ENCODE measurements at regions not wholly inside any gene's neighbourhood (a gene's known extent, or its start where the extent isn't known, plus 50 kb on each side); places are given as distances from the start of the nearest gene placed in this dataset.

DNA sequence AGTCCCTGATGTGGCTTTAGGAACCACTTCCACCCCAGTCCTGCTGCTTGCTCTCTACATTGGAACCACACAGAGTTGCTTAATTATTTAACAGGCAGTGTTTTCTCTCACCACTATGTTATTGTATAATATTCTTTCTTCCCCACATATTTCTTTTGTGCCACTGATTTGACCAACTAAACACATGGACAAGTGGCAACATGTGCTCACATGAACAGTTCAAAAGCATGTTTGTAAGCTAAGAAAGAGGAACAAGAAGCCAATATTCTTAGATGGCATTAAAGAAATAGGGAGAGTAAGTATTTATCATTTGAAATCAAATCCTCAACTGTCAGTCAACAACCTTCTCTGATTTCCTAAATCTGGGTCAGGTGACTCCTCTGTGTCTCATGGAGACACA, 409.6 kb downstream of the FBXO15 start:
- Mint-ChIP-seq H3K9me3 (peaks cover 0 to 2% (median 0%) of the 10 kb centered on the region in 7 donors), H3K27ac (no peak overlapping the region), H3K4me1 (no peaks in the 10 kb centered on the region), H3K4me3 (no peak overlapping the region), H3K36me3 (no peaks in the 10 kb centered on the region), H3K27me3 (ENCODE audit: low read depth in 3 of 3) (peaks cover 1 to 3% (median 1%) of the 10 kb centered on the region in 3 donors)
- Histone ChIP-seq H3K4me1 (ENCODE audit: control insufficient read depth in 1 of 2, insufficient read depth in 2 of 2, low read length in 2 of 2) (no peaks in the 10 kb centered on the region), H3K4me3 (replicated peaks in 1 of 3; ENCODE audit: low read depth in 2 of 3, low read length in 3 of 3) (no peak overlapping the region), H3K36me3 (replicated peaks in 1 of 2; ENCODE audit: control insufficient read depth in 1 of 2, insufficient read depth in 2 of 2, low read length in 2 of 2) (no peaks in the 10 kb centered on the region), H3K79me2 (ENCODE audit: insufficient read depth, low read length) (no peaks in the 10 kb centered on the region), H3K27me3 (ENCODE audit: control insufficient read depth in 2 of 2, insufficient read depth in 2 of 2, low read length in 2 of 2) (no peaks in the 10 kb centered on the region), H3K9ac (ENCODE audit: insufficient read depth, low read length, poor library complexity, severe bottlenecking) (no peak overlapping the region), H3K27ac (ENCODE audit: low read depth in 1 of 2, low read length in 2 of 2) (no peak overlapping the region), H3K9me3 (replicated peaks in 1 of 2; ENCODE audit: control insufficient read depth in 1 of 2, insufficient read depth in 1 of 2, low read length in 2 of 2) (no peaks in the 10 kb centered on the region), H3K4me2 (replicated peaks; ENCODE audit: extremely low read depth, low read length, poor library complexity, severe bottlenecking) (no peak overlapping the region), H4K20me1 (ENCODE audit: insufficient read depth, low read length) (no peaks in the 10 kb centered on the region), H2AFZ (ENCODE audit: insufficient read depth, low read depth, low read length, poor library complexity, severe bottlenecking) (no peak overlapping the region)
- TF ChIP-seq, protein P1, sequence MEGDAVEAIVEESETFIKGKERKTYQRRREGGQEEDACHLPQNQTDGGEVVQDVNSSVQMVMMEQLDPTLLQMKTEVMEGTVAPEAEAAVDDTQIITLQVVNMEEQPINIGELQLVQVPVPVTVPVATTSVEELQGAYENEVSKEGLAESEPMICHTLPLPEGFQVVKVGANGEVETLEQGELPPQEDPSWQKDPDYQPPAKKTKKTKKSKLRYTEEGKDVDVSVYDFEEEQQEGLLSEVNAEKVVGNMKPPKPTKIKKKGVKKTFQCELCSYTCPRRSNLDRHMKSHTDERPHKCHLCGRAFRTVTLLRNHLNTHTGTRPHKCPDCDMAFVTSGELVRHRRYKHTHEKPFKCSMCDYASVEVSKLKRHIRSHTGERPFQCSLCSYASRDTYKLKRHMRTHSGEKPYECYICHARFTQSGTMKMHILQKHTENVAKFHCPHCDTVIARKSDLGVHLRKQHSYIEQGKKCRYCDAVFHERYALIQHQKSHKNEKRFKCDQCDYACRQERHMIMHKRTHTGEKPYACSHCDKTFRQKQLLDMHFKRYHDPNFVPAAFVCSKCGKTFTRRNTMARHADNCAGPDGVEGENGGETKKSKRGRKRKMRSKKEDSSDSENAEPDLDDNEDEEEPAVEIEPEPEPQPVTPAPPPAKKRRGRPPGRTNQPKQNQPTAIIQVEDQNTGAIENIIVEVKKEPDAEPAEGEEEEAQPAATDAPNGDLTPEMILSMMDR (IDR thresholded peaks at IDR 0.05): no peak
- intact Hi-C loops (cut with micrococcal nuclease): no loop called here
- no peak for DNase-seq

DNA sequence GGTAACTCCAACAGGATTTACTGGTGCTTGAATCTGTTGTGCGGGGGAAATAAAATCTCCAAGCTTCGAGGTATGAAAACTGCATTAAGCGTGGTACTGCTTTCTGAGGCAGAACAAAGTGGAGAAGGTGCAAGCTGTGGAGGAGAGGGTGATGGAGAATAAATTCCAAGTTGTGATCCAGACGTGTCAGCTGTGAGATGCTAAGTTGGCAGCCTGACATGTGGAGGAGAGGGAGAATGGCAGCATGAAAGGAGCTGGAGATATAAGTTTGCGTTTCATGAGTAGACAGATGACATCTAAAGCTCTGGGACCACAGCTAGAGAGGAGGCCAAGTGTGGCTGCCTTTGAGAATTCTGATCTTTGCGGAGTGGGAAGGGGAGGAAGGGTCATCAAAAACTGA, 411.8 kb downstream of the FBXO15 start:
- peaks cover 0 to 8% (median 3%) of the 10 kb centered on the region in 7 donors for H3K9me3 Mint-ChIP-seq
- TF ChIP-seq, protein P1 (IDR thresholded peaks at IDR 0.05): no peak
- H3K36me3 ChIP-seq (replicated peaks in 1 of 2; ENCODE audit: control insufficient read depth in 1 of 2, insufficient read depth in 2 of 2, low read length in 2 of 2): no peaks in the 10 kb centered on the region
- H3K4me3 Mint-ChIP-seq: no peak overlapping the region
- DNase-seq: no peak
- H3K4me1 Mint-ChIP-seq: no peaks in the 10 kb centered on the region
- no peaks in the 10 kb centered on the region for H3K36me3 Mint-ChIP-seq
- H3K9me3 ChIP-seq (replicated peaks in 1 of 2; ENCODE audit: control insufficient read depth in 1 of 2, insufficient read depth in 1 of 2, low read length in 2 of 2): peaks cover 0 to 3% of the 10 kb centered on the region in 2 donors
- no peak overlapping the region for H3K4me2 ChIP-seq (replicated peaks; ENCODE audit: extremely low read depth, low read length, poor library complexity, severe bottlenecking)
- intact Hi-C loops (cut with micrococcal nuclease): no loop called here
- no peaks in the 10 kb centered on the region for H3K27me3 ChIP-seq (ENCODE audit: control insufficient read depth in 2 of 2, insufficient read depth in 2 of 2, low read length in 2 of 2)
- H3K27ac Mint-ChIP-seq: peak overlapping the region in 1 of 7 donors; percentile 9
- 94% methylated on average over 6 of the region's 6 CpGs for WGBS (ENCODE audit: insufficient coverage)
- H2AFZ ChIP-seq (ENCODE audit: insufficient read depth, low read depth, low read length, poor library complexity, severe bottlenecking): no peak overlapping the region
- H3K27ac ChIP-seq (ENCODE audit: low read depth in 1 of 2, low read length in 2 of 2): no peak overlapping the region
- H3K79me2 ChIP-seq (ENCODE audit: insufficient read depth, low read length): no peaks in the 10 kb centered on the region
- H3K4me1 ChIP-seq (ENCODE audit: control insufficient read depth in 1 of 2, insufficient read depth in 2 of 2, low read length in 2 of 2): no peaks in the 10 kb centered on the region
- H3K27me3 Mint-ChIP-seq (ENCODE audit: low read depth in 3 of 3): peaks cover 1 to 3% (median 2%) of the 10 kb centered on the region in 3 donors
- no peaks in the 10 kb centered on the region for H4K20me1 ChIP-seq (ENCODE audit: insufficient read depth, low read length)
- H3K4me3 ChIP-seq (replicated peaks in 1 of 3; ENCODE audit: low read depth in 2 of 3, low read length in 3 of 3): no peak overlapping the region
- H3K9ac ChIP-seq (ENCODE audit: insufficient read depth, low read length, poor library complexity, severe bottlenecking): no peak overlapping the region

Data from CD14-positive monocyte (primary cell).